HL-60/S4 treated with retinoic acid at 250 ng/mL for 4 days and 3 days (cell line): ENCODE measurements at regions not wholly inside any gene's neighbourhood (a gene's known extent, or its start where the extent isn't known, plus 50 kb on each side); places are given as distances from the start of the nearest gene placed in this dataset.

ENCODE experiments used
- in situ Hi-C: fragments of 300-500 bp; cut with MboI; formaldehyde crosslinking; loops from 2 replicates; pipeline ENCODE4 v1.7.0; 2022; ENCODE audit warnings: low sequenced_read_pairs

DNA sequence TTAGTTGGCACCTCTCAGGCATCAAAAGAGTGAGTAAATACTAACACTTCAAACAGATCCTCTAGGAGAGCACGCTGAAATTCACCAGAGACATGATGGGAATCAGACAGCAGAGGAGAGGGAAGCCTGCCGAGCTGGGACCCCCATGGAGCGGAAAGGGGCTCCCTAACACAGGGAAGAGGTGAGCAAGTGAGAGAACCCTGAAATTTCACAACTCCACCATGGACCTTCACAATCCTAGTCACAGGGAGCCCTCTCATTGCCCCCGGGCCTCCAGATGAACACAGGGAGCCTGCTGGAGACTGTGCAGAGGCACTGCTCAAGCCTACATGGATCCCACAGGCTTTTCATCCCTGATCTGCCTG lies 59.2 kb upstream of the ANTXRL start:
- in situ Hi-C loops, result no loop called here

DNA sequence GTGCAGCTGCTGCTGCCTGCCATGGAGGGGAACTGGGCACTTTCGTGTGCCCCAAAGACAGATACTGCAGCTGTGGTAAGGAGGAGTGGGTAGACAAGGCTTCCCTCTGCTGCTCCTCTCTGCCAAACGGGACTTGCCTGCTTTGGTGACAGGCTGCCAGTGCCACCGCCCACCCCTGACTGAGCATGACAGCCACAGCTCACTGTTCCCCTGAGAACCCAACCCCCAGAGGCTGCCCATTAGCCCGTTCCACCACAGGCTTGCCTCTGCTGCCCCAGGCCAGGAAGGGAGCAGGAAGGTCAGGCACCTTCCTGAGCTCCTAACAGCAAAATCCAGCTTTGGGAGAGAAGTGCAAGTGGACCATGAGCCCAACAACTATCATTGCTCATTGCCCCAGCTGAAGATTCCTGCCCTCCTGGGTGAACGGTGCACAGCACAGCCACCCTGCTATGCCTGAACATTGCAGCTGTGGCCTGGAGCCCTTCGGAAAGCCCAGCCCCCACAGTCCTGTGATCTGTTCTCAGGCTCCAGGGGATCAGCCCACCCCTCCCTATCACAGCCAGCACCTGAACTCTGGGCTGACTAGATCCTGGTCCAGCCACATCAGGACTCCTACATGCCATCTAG lies 58.7 kb upstream of the ANTXRL start:
- in situ Hi-C loops, result no loop called here

DNA sequence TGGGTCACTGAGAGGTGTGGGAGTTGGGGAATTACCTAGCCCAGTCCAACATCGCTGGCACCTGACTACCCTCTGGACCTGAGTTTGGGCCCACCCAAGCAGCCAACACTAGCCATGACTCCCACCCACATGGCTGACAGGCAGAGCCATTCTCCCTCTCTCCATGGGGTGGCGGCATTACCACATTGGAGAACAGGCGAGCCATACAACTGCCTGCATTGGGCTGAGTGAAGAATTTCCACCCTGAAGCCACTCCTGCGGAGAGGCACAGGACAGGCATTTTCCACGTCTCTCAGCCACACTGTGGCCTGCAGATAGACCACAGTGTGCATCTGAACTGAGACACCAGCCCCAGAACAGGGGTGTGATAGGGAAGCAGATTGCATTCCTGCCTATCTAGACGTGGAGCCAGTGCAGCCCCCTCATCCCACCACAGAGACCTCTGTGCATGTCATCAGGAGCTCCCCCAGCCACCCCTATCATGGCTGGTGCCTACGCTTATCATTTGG lies 58.2 kb upstream of the ANTXRL start:
- in situ Hi-C loops, result no loop called here

DNA sequence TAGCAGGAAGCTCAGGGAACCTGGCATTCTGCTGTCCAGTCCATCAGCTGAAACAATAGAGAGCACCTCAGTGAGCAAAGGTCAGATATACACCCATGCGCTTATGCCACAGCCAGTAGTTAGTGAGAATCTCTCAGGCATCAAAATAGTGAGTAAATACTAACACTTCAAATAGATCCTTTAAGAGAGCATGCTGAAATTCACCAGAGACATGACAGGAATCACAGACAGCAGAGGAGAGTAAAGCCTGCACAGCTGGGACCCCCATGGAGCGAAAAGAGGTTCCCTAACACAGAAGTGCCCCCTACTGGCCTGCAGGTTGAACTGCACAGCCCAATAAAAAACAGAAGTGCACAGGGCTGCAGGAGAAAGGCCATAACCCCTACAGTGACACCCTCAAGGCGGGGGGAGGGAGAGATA lies 57.6 kb upstream of the ANTXRL start:
- in situ Hi-C loops, result no loop called here

DNA sequence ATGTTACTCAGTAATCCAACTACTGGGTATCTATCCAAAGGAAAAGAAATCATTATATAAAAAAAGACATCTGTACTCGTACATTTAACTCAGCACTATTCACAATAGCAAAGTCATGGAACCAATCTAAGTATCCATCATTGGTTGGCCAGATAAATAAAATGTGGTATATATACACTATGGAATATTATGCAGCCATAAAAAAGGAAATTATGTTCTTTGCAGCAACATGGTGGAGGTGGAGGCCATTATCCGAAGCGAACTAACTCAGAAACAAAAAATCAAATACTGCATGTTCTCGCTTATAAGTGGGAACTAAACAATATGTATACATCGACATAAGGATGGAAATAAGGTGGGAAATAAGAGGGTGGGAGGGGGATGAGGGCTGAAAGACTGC lies 56.2 kb upstream of the ANTXRL start:
- in situ Hi-C loops, result no loop called here

DNA sequence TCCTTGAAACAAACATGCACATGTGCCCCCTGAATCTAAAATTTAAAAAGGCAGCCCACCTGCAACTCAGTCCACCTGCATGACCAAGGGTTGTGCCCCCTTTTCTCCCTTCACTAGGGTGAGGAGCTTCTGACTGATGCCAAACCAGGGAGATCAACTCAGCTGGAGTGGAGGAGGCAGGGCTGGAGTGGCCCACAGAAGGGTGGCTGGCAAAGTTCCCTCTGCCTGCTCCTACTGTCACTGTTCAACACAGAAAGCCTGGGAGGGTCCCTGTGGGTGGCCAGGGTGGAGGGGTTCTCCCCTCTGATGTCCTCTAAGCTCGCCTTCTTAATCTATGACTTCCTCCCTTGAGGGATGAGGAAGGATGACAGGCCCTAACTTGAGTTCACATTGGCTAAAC lies 55.7 kb upstream of the ANTXRL start:
- in situ Hi-C loops, result no loop called here

DNA sequence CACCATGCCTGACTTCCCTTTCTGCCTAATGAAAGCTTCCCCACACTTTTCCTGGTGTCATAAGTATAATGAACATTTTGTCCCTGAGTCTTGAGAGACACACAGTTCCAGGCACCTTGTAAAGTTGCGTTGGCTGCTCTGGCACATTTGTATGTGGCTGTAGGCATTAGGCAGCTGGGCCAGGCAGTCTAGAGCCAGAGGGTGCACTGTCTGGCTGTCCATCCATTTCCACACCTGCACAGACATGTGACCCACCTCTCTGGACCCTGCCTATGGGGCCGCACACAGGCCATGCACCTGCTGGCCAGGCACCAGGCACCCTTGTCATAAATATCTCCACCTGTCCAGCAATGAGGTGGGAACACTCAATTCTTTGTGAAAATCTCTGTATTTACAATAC lies 54.7 kb upstream of the ANTXRL start:
- in situ Hi-C loops, result no loop called here

DNA sequence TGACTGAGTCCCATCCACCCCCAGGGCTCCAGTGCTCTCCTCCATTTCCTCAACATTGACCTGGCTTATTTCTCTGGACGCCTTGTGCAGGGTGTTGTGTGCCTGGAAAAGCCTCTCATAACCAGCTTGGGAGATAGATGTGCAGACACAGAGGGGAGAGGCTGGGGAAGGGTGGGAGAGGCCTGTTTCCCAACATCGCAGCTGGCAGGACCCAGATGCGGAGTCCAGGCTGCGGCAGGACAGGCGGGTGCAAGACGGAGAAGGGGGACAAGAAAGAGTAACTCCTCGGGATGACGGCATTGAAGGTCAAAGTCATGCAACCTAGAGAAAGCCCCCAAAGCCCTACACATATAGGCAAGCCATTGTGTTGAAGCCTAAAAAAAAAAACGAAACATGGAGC lies 54.1 kb upstream of the ANTXRL start:
- in situ Hi-C loops, result no loop called here

DNA sequence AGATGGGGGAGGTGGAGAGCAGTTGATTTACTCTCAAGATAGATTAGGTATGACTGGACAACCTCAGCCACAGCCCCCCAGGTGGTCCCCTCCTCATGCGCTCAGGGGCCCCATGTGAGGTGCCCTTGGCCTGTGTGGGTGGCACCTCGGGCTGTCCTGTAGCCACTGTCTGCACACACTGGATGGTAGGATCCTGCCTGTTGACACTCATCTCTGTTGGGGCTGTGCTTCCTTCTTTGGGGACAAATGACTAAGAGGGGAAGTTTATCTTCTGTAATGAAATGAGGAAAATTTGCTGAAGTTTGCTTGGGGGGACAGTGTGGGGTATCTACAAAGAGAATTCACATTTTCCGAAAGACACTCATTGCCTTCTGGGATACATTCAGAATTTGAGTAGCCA lies 53.6 kb upstream of the ANTXRL start:
- in situ Hi-C loops, result no loop called here

DNA sequence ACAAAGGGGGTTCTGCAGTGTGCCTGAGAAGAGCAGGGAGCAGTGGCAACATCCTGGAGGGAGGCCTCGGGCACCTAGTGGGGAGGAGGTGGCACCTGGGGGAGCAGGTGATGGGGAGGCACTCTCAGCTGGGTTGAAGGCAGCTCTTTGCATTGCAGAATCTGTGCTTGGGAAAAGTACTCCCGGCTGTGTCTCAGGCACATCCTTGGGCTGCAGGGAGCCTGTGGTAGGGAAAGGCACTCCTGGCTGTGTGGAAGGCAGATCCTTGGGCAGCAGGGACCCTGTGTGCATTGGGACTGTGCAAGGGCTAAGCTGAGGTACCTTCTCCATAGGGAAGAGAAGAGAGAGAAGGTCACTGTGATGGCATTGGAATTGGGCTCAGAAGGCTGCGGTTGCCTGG lies 52.8 kb upstream of the ANTXRL start:
- in situ Hi-C loops, result no loop called here

DNA sequence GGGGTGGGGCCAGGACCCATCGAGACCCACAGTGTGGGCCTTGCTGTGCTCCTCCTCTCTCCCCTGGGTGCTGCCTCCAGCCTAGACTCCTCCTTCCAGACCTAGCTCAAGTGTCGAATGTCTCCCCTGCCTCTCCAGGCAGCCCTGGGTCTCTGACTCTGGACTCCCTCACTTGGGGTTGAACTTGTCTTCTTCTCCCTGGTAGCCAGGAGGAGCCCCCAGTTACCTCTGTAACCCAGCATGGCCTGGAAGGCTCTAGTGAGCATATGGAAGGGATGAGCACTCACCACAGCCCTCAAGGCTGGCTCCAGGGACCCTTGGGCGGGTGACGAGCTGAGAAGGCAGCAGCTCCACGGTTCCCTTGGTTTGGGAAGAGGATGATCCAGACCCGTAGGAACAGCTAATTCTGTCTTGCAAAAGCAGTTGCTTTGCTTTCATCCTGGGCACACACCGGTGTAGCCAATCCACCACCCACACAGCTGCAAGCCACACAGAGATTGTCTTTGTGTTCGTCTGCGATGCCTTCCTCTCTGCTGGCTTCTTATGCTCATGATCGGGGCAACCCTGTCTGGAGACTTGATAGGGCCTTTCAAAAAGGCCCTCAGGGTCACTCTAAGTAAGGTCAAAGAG lies 52.3 kb upstream of the ANTXRL start:
- in situ Hi-C loops, result no loop called here

DNA sequence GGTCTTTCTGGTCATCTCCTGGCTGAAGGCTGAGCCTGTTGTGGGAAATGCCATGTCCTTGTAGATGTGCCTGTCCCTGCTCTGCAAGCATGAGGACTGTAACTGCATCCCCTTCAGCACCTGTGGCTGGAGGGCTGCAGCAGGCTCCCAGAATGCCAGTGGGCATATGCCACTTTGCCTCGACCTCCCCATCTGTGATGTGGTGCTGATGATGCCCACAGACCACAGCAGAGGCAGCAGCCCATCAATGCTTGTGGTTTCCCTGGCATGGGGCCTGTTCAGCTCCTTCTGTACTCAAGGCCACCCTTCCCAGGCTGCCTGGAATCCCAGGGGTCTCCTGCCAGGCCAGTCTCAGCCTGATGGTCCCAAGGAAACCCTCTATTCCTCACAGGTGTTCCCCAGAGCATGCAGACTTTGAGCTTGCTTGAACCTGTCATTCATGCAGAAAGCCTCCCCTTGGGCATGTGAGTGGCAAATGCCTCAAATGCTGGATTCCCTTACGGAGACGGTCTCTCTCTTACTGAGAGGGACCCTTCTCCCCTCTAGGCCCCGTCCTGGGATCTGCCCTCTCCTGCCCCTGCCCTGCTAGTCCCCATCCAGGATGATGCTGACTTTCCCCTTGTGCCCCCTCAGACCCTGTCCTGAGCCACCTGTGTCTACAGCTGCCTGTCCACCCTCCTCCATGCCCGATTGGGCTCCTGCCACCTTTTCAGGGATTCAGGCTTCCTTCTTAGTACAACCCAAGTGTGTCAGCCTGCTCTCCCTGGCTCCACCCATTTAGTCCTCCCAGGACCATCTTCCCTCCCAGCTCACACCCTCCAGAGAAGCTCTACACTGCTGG lies 50.9 kb upstream of the ANTXRL start:
- in situ Hi-C loops, result no loop called here

DNA sequence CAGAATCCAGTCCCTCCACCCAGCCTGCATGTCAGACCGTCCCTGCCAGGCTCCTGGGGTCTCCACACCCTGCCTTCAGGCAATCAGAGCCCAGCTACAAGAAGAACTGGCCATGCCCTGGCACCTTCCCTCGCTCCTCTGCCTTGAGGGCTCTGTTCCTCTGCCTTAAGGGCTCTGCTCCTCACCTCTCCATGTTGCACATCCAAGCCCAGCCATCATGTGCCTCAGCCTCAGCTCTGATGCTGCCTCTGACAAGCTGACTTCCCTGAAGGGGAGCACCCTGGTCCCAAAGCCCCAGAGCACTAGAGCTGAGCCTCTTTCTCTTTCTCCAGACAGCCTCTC lies 50.3 kb upstream of the ANTXRL start:
- in situ Hi-C loops, result no loop called here

DNA sequence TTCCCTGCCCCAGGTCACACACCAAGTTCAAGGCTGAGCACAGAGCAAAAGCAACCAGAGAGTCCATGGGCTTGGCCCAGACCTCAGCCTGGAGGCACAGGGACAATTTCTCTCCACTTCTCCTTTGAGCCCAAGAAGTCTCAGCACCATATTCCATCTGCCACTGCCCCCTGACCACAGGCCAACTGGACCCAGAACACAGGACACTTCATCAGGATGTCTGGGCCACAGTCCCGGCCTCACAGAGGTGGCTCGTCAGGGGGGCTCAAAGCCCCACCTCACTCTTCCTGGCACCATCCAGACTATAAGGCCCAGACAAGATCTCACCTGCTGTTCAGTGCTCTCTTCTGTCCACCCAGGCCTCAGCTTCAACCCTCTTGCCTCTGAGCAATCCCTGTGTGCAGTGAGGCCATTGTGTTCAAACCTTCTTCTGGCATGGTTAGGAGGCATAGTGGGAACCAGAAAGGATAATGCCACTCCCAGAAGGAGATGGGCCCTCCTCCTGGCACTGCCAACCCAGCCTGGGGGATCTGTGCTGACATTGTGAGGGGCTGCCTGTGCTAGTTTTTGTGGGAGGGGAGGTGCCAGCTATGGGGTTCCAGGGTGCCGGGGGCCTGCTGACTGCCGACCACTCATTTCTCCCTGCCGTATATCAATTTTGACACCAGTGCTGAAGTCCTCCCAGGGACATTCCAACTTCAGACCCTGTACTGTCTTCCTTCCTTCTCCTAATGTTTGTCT lies 49.7 kb upstream of the ANTXRL start:
- in situ Hi-C loops, result no loop called here
